ENCODE measurements at regions not wholly inside any gene's neighbourhood (a gene's known extent, or its start where the extent isn't known, plus 50 kb on each side); places are given as distances from the start of the nearest gene placed in this dataset.

DNA sequence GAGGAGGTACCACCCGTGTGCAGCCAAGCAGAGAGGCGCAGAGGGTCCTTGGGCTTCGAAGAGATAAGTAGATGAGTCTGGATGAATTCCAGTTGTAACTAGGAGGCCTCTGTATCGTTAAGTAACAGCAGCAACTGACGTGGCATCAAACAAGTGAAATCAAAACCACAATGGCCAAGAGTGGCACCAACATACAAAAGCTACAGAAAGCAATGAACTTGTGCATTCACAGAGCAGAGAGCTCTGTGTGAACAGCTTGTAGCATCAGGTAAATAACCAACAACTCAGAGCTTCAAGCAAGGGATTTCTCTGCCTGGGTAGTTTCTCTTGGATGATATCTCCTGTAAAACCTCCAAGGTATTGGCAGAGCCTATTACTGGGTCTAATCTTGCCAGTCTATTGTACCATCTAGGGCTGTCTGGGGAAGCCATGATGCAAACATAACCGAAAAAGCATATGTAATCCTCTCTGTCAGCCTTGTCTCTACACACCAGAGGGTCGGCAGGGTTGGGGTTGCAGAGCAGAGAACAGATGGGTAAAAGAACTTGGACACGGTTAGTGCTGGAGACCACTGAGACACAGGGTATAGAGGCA lies 83.1 kb upstream of the USP47 start:
- TF ChIP-seq, protein P1, sequence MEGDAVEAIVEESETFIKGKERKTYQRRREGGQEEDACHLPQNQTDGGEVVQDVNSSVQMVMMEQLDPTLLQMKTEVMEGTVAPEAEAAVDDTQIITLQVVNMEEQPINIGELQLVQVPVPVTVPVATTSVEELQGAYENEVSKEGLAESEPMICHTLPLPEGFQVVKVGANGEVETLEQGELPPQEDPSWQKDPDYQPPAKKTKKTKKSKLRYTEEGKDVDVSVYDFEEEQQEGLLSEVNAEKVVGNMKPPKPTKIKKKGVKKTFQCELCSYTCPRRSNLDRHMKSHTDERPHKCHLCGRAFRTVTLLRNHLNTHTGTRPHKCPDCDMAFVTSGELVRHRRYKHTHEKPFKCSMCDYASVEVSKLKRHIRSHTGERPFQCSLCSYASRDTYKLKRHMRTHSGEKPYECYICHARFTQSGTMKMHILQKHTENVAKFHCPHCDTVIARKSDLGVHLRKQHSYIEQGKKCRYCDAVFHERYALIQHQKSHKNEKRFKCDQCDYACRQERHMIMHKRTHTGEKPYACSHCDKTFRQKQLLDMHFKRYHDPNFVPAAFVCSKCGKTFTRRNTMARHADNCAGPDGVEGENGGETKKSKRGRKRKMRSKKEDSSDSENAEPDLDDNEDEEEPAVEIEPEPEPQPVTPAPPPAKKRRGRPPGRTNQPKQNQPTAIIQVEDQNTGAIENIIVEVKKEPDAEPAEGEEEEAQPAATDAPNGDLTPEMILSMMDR (IDR thresholded peaks at IDR 0.05 in 8 of 11, conservative IDR thresholded peaks at IDR 0.05 in 3 of 11) = no peak
- TF ChIP-seq POLR2A (IDR thresholded peaks at IDR 0.05) (no peak), POLR2AphosphoS5 (IDR thresholded peaks at IDR 0.05) (no peak)
